IMR-90 (cell line): ENCODE measurements at regions not wholly inside any gene's neighbourhood (a gene's known extent, or its start where the extent isn't known, plus 50 kb on each side); places are given as distances from the start of the nearest gene placed in this dataset.

Experiments used
- ATAC-seq: fragments of 200-7000 bp; cut with Tn5 transposase; 2 replicates; pipeline ENCODE4 v1.9.1; 2020; ENCODE audit warnings: low read depth, mild to moderate bottlenecking, moderate library complexity
- BruUV-seq: library from RNA; stranded (reverse); fragments of 400-500 nt; replicated peaks from 2 replicates; lab custom pipeline; 2021; lab: Mats Ljungman, UMichigan
- CTCF ChIA-PET: fragments of 300-600 bp; formaldehyde crosslinking; extraction: SDS; loops from one replicate; lab custom pipeline; 2021; ENCODE audit warnings: antibody characterized with exemption; lab: Yijun Ruan, JAX
- POLR2A ChIA-PET: fragments of 300-600 bp; sonication (Branson Sonifier 250); formaldehyde crosslinking; loops from one replicate; lab custom pipeline; 2022; ENCODE audit warnings: antibody characterized with exemption; ENCODE audit not compliant: unreplicated experiment; lab: Charles Lee
- DNase-seq: peaks from one replicate; pipeline ENCODE4 v3.0.0; 2013
- H2AFZ ChIP-seq: replicated peaks from 2 replicates; pipeline ENCODE3; 2013; ENCODE audit warnings: low read length, mild to moderate bottlenecking; ENCODE audit not compliant: poor library complexity
- H2AK5ac ChIP-seq: 2 replicates; pipeline ENCODE4 v1.6.1; 2013; ENCODE audit warnings: low read depth, low read length, inconsistent platforms
- H2AK9ac ChIP-seq: replicated peaks from 2 replicates; pipeline ENCODE3; 2013; ENCODE audit warnings: mild to moderate bottlenecking, low read depth, low read length, moderate library complexity; ENCODE audit not compliant: poor library complexity
- H2BK120ac ChIP-seq: 2 replicates; pipeline ENCODE4 v1.6.1; 2013; ENCODE audit warnings: low read depth, low read length, inconsistent platforms
- H2BK15ac ChIP-seq: 3 replicates; pipeline ENCODE4 v1.6.1; 2013; ENCODE audit warnings: low read depth, low read length, inconsistent platforms
- H2BK20ac ChIP-seq: 2 replicates; pipeline ENCODE4 v1.6.1; 2013; ENCODE audit warnings: low read depth, mild to moderate bottlenecking, inconsistent platforms, low read length, moderate library complexity
- H2BK5ac ChIP-seq: 2 replicates; pipeline ENCODE4 v1.6.1; 2013; ENCODE audit warnings: mild to moderate bottlenecking, low read depth, low read length, inconsistent platforms; ENCODE audit not compliant: poor library complexity, severe bottlenecking
- H3K14ac ChIP-seq: replicated peaks from 2 replicates; pipeline ENCODE4 v1.6.1; 2013; ENCODE audit warnings: low read depth, low read length, inconsistent platforms
- H3K18ac ChIP-seq: 2 replicates; pipeline ENCODE4 v1.6.1; 2013; ENCODE audit warnings: low read depth, low read length, control low read depth
- H3K23ac ChIP-seq: 2 replicates; pipeline ENCODE4 v1.6.1; 2013; ENCODE audit warnings: low read depth, low read length, inconsistent platforms
- H3K27ac ChIP-seq: 2 replicates; pipeline ENCODE4 v1.5.1; 2013; ENCODE audit warnings: mild to moderate bottlenecking, control low read depth, low read length; ENCODE audit not compliant: insufficient read depth
- H3K27me3 ChIP-seq: 2 replicates; pipeline ENCODE4 v1.6.1; 2013; ENCODE audit warnings: low read length; ENCODE audit not compliant: control insufficient read depth, insufficient read depth
- H3K36me3 ChIP-seq: 2 replicates; pipeline ENCODE4 v1.6.1; 2013; ENCODE audit warnings: low read length, mixed read lengths; ENCODE audit not compliant: control insufficient read depth, insufficient read depth
- H3K4ac ChIP-seq: 2 replicates; pipeline ENCODE4 v1.6.1; 2013; ENCODE audit warnings: low read depth, low read length, inconsistent platforms
- H3K4me1 ChIP-seq: 2 replicates; pipeline ENCODE4 v1.6.1; 2013; ENCODE audit warnings: low read length, mixed read lengths; ENCODE audit not compliant: control insufficient read depth, insufficient read depth
- H3K4me2 ChIP-seq: 2 replicates; pipeline ENCODE4 v1.6.1; 2013; ENCODE audit warnings: low read depth, mild to moderate bottlenecking, control low read depth, low read length, moderate library complexity
- H3K4me3 ChIP-seq: 2 replicates; pipeline ENCODE4 v1.5.1; 2013; ENCODE audit warnings: low read depth, mild to moderate bottlenecking, control low read depth, low read length, moderate library complexity; ENCODE audit not compliant: insufficient read depth
- H3K56ac ChIP-seq: 2 replicates; pipeline ENCODE4 v1.6.1; 2013; ENCODE audit warnings: low read length, inconsistent platforms; ENCODE audit not compliant: insufficient read depth; ENCODE audit errors: extremely low read depth
- H3K79me1 ChIP-seq, 2 experiments: 2 replicates each; pipeline ENCODE4 v1.6.1; 2013; ENCODE audit warnings: low read length in 2 of 2, inconsistent platforms in 1 of 2, low read depth in 1 of 2
- H3K9ac ChIP-seq: 2 replicates; pipeline ENCODE4 v1.6.1; 2013; ENCODE audit warnings: low read depth, low read length, control low read depth
- H3K9me1 ChIP-seq: 2 replicates; pipeline ENCODE4 v1.6.1; 2013; ENCODE audit warnings: low read length, inconsistent platforms; ENCODE audit not compliant: insufficient read depth
- H3K9me3 ChIP-seq: 2 replicates; pipeline ENCODE4 v1.6.1; 2013; ENCODE audit warnings: low read length; ENCODE audit not compliant: control insufficient read depth, insufficient read depth
- H4K20me1 ChIP-seq: 2 replicates; pipeline ENCODE4 v1.6.1; 2013; ENCODE audit warnings: low read length, inconsistent platforms; ENCODE audit not compliant: insufficient read depth
- H4K5ac ChIP-seq: 2 replicates; pipeline ENCODE4 v1.6.1; 2013; ENCODE audit warnings: mild to moderate bottlenecking, low read depth, low read length, control low read depth
- H4K8ac ChIP-seq, 2 experiments: 2 replicates each; pipeline ENCODE4 v1.6.1; 2013; ENCODE audit warnings: low read depth in 2 of 2, low read length in 2 of 2, control low read depth in 1 of 2, inconsistent platforms in 1 of 2
- H4K91ac ChIP-seq: 2 replicates; pipeline ENCODE4 v1.6.1; 2013; ENCODE audit warnings: low read depth, low read length, inconsistent platforms; ENCODE audit not compliant: insufficient read depth
- NFE2L2 ChIP-seq: fragments of 150-350 bp; IDR thresholded peaks from 2 replicates; pipeline ENCODE4 v1.6.1; 2016; ENCODE audit warnings: low read depth, mild to moderate bottlenecking, low read length
- RAD21 ChIP-seq: IDR thresholded peaks from 2 replicates; pipeline ENCODE4 v1.6.1; 2012; ENCODE audit warnings: low read length, improper control_type of control experiment
- WGBS, 2 experiments: methylation state at CpG; one replicate each; pipeline versions ENCODE4 v1.1.5 to v1.1.7; 2013; ENCODE audit warnings: missing lambda C conversion rate in 2 of 2; ENCODE audit not compliant: insufficient read length in 1 of 2; ENCODE audit errors: extremely low coverage in 2 of 2; 5-methylcytosine and 5-hydroxymethylcytosine counted together
- dilution Hi-C: fragments of 300-500 bp; cut with HindIII; formaldehyde crosslinking; loops from one replicate; pipeline ENCODE4 v1.14.3; 2018; ENCODE audit warnings: low sequenced_read_pairs; ENCODE audit not compliant: unreplicated experiment
- in situ Hi-C: fragments of 300-500 bp; cut with MboI; formaldehyde crosslinking; loops from 3 replicates; pipeline ENCODE4 v1.14.3; 2019; ENCODE audit warnings: low sequenced_read_pairs, inconsistent platforms, mixed read lengths
- intact Hi-C: fragments of 100-400 bp; cut with micrococcal nuclease; formaldehyde crosslinking; loops from 2 replicates; pipeline ENCODE4 v1.10.0; 2022
- TF ChIP-seq, protein P1 (sequence below): fragments of 150-350 bp; IDR thresholded peaks from 2 replicates; pipeline ENCODE4 v1.6.1; 2016; ENCODE audit warnings: low read depth, mild to moderate bottlenecking, low read length, moderate library complexity, borderline replicate concordance

GRCh38 chr6:146908786-146909185 lies 295.4 kb upstream of the STXBP5 start:
- Histone ChIP-seq H2AFZ (no peak overlapping the region), H4K20me1 (no peaks in the 10 kb centered on the region), H3K56ac (no peak overlapping the region), H3K4me1 (peaks cover 12% of the 10 kb centered on the region), H4K8ac (no peak overlapping the region), H2BK15ac (no peak overlapping the region), H3K23ac (no peak overlapping the region), H3K36me3 (no peaks in the 10 kb centered on the region), H4K5ac (no peak overlapping the region), H3K27ac (no peak overlapping the region), H3K79me1 (peaks cover 9 to 17% of the 10 kb centered on the region in 2 experiments; a peak in 3 of 4 replicates), H3K9me1 (peaks cover 11% of the 10 kb centered on the region), H2BK5ac (no peak overlapping the region), H2AK9ac (no peak overlapping the region), H3K9me3 (no peaks in the 10 kb centered on the region), H2AK5ac (no peak overlapping the region), H3K18ac (no peak overlapping the region), H3K27me3 (no peaks in the 10 kb centered on the region), H3K4ac (no peak overlapping the region), H3K9ac (no peak overlapping the region), H3K14ac (no peak overlapping the region), H3K4me3 (no peak overlapping the region), H3K4me2 (no peak overlapping the region), H4K91ac (no peak overlapping the region), H2BK20ac (no peak overlapping the region), H2BK120ac (no peak overlapping the region)
- no CpG with 5 or more reads among the region's 4 CpGs for WGBS, 2 experiments
- no peak for DNase-seq
- intact Hi-C loops (no loop called here), dilution Hi-C loops (no loop called here), in situ Hi-C loops (loop anchor here (25.0 kb wide), 1 partner anchor 304 kb away; the partner anchor contains the start of gene STXBP5)
- ChIA-PET POLR2A (no interaction called here), CTCF (no interaction called here)
- BruUV-seq, result no TSS peak
- no peak for ATAC-seq
- TF ChIP-seq, protein P1, sequence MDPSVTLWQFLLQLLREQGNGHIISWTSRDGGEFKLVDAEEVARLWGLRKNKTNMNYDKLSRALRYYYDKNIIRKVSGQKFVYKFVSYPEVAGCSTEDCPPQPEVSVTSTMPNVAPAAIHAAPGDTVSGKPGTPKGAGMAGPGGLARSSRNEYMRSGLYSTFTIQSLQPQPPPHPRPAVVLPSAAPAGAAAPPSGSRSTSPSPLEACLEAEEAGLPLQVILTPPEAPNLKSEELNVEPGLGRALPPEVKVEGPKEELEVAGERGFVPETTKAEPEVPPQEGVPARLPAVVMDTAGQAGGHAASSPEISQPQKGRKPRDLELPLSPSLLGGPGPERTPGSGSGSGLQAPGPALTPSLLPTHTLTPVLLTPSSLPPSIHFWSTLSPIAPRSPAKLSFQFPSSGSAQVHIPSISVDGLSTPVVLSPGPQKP, result no peak
- TF ChIP-seq RAD21 (no peak), NFE2L2 (no peak)
